A549 (cell line): ENCODE measurements at regions not wholly inside any gene's neighbourhood (a gene's known extent, or its start where the extent isn't known, plus 50 kb on each side); places are given as distances from the start of the nearest gene placed in this dataset.

Source experiments
- CTCF ChIP-seq: fragments of >200 bp; sonication (Bioruptor Twin); formaldehyde crosslinking; IDR thresholded peaks from 3 replicates; pipeline ENCODE4 v1.5.1; 2016
- ESRRA ChIP-seq: fragments of 150-350 bp; IDR thresholded peaks from 2 replicates; pipeline ENCODE4 v1.6.1; 2014; ENCODE audit warnings: mild to moderate bottlenecking, low read length, borderline replicate concordance
- HMGXB4 ChIP-seq: fragments of 250-450 bp; sonication (Bioruptor Pico); IDR thresholded peaks from 2 replicates; pipeline ENCODE4 v1.5.0; 2021; ENCODE audit warnings: mild to moderate bottlenecking, moderate library complexity, borderline replicate concordance
- JUN ChIP-seq, 2 experiments: fragments of >200 bp; sonication (Bioruptor Twin); formaldehyde crosslinking; IDR thresholded peaks; 2 replicates in 1 of 2; 3 replicates in 1 of 2; pipeline ENCODE4 v1.6.1; 2016 to 2017
- KDM5A ChIP-seq: fragments of 200-600 bp; sonication (generic); IDR thresholded peaks from 2 replicates; pipeline ENCODE4 v1.6.1; 2016; ENCODE audit warnings: antibody characterized with exemption, mild to moderate bottlenecking
- MYC ChIP-seq: IDR thresholded peaks from 2 replicates; pipeline ENCODE4 v1.6.1; 2012; ENCODE audit warnings: mild to moderate bottlenecking, inconsistent platforms, low read length, improper control_type of control experiment, borderline replicate concordance
- POLR2A ChIP-seq: IDR thresholded peaks from 2 replicates; pipeline ENCODE4 v1.6.1; 2012; ENCODE audit warnings: mild to moderate bottlenecking, low read length
- POLR2AphosphoS2 ChIP-seq: conservative IDR thresholded peaks from 2 replicates; pipeline ENCODE4 v1.6.1; 2012; ENCODE audit warnings: low read length, improper control_type of control experiment, inconsistent platforms
- RAD21 ChIP-seq, 2 experiments: fragments of >200 bp in 1 of 2; sonication (Bioruptor Twin) in 1 of 2; formaldehyde crosslinking in 1 of 2; IDR thresholded peaks in 1 of 2; conservative IDR thresholded peaks in 1 of 2; 2 replicates in 1 of 2; 3 replicates in 1 of 2; pipeline ENCODE4 v1.6.1; 2012 to 2018; ENCODE audit warnings: inconsistent platforms in 1 of 2
- RCOR1 ChIP-seq: fragments of 150-350 bp; IDR thresholded peaks from 2 replicates; pipeline ENCODE4 v1.6.1; 2014; ENCODE audit warnings: antibody characterized with exemption, low read length, low read depth
- REST ChIP-seq: fragments of 200-600 bp; sonication (generic); IDR thresholded peaks from 2 replicates; pipeline ENCODE4 v1.6.1; 2016; ENCODE audit warnings: antibody characterized with exemption, mild to moderate bottlenecking, moderate library complexity
- SMC3 ChIP-seq: fragments of >200 bp; sonication (Bioruptor Twin); formaldehyde crosslinking; IDR thresholded peaks from 3 replicates; pipeline ENCODE4 v1.6.1; 2018; ENCODE audit warnings: inconsistent platforms

- TF ChIP-seq CTCF (no peak), JUN (IDR thresholded peaks at IDR 0.05) (peak; percentile 81 to 82; a peak in 4 of 5 replicates), RAD21 (conservative IDR thresholded peaks at IDR 0.05 in 1 of 2, IDR thresholded peaks at IDR 0.05 in 1 of 2) (no peak; a peak in 1 of 5 replicates), REST (no peak), SMC3 (peak; percentile 27; the same call in 1 of the 3 replicates), POLR2A (no peak), POLR2AphosphoS2 (no peak), KDM5A (no peak), RCOR1 (no peak), ESRRA (no peak), HMGXB4 (no peak), MYC (no peak)
Observed at GRCh38 chr14:58747181-58747580, 109.4 kb downstream of the DACT1 start.
